ENCODE measurements at regions not wholly inside any gene's neighbourhood (a gene's known extent, or its start where the extent isn't known, plus 50 kb on each side); places are given as distances from the start of the nearest gene placed in this dataset.

DNA sequence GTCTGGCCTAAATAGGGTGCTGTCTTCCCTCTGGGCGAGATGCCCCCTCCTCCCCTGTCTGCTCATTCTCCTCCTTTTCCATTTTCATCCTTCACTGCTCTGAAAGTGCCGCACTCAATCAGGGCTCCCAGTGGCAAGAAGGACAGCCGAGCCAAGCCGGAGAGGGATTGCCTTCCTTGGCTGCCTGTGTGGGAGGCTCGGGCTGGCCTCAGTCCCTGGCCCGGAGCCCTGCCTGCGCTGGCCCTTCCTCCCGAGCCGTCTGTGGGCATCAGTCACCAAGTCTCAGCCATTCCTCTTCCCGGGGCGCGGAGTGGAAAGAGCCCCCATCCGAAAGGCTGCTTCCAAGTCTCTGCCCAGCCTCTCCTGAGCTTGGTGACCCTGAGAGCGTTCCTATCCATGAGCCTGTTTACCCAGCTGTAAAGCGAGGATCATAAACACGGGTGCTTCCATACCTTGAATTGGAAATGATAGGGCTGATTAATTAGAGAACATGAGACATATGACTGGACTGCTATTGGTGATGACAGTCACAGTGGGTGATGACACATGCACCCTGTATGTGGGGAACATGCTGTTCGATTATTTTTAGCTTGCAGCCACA, 59.1 kb upstream of the TLE3 start (continued):
- TF ChIP-seq POLR2A (IDR thresholded peaks at IDR 0.05; ENCODE audit: borderline replicate concordance, extremely low read depth, insufficient read depth, insufficient read length) (no peak), SP1 (IDR thresholded peaks at IDR 0.05; ENCODE audit: low read depth) (no peak), ZNF274 (IDR thresholded peaks at IDR 0.05; ENCODE audit: low read depth, low read length) (no peak), EZH2phosphoT487 (IDR thresholded peaks at IDR 0.05; ENCODE audit: borderline replicate concordance) (no peak), SRF (IDR thresholded peaks at IDR 0.05; ENCODE audit: low read depth) (no peak)
- TF ChIP-seq, protein P1, sequence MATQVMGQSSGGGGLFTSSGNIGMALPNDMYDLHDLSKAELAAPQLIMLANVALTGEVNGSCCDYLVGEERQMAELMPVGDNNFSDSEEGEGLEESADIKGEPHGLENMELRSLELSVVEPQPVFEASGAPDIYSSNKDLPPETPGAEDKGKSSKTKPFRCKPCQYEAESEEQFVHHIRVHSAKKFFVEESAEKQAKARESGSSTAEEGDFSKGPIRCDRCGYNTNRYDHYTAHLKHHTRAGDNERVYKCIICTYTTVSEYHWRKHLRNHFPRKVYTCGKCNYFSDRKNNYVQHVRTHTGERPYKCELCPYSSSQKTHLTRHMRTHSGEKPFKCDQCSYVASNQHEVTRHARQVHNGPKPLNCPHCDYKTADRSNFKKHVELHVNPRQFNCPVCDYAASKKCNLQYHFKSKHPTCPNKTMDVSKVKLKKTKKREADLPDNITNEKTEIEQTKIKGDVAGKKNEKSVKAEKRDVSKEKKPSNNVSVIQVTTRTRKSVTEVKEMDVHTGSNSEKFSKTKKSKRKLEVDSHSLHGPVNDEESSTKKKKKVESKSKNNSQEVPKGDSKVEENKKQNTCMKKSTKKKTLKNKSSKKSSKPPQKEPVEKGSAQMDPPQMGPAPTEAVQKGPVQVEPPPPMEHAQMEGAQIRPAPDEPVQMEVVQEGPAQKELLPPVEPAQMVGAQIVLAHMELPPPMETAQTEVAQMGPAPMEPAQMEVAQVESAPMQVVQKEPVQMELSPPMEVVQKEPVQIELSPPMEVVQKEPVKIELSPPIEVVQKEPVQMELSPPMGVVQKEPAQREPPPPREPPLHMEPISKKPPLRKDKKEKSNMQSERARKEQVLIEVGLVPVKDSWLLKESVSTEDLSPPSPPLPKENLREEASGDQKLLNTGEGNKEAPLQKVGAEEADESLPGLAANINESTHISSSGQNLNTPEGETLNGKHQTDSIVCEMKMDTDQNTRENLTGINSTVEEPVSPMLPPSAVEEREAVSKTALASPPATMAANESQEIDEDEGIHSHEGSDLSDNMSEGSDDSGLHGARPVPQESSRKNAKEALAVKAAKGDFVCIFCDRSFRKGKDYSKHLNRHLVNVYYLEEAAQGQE (IDR thresholded peaks at IDR 0.05; ENCODE audit: low read depth): no peak

DNA sequence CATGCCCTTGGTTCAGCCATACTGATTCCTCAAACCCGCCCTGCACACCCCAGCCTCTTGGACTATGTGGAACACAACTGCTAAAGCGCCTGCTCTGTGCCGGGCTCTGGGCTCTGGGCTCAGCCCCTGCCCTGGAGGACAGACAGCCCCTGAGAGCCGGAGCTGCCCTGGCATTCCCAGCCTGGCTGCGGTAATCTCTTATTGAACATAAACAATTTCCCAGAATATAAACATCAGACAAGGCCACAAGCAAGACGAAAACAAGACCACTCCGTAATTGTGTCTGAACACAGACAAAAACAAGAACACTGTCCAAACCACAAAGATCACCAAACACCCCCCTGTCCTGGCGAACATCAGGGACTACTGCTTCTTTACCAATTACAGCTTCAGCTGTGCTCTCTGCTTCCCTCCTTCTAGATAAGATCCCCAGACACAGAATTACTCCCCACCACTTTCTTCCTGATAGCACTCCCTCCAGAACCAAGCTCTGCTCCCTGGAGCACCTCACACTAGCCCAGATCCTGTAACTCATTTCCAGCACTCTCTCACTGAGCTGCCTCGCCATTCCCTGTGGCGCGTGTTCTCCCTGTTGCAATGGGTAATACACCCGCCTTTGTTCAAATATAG, 57.1 kb upstream of the TLE3 start:
- ChIA-PET POLR2A (no interaction called here), CTCF (no interaction called here), RAD21 (ENCODE audit: low non-redundant PET in 1 of 2, low total read pairs in 2 of 2, uncharacterized antibody in 2 of 2, unreplicated experiment in 2 of 2) (no interaction called here)
- Histone ChIP-seq H2AFZ (ENCODE audit: low read depth, low read length, poor library complexity, severe bottlenecking) (no peak overlapping the region), H3K27ac (ENCODE audit: low read depth, low read length) (no peak overlapping the region), H3K9ac (ENCODE audit: low read length) (no peak overlapping the region), H4K20me1 (ENCODE audit: insufficient read depth) (no peaks in the 10 kb centered on the region), H3K9me2 (ENCODE audit: insufficient read depth) (no peaks in the 10 kb centered on the region), H3K4me1 (ENCODE audit: control insufficient read depth in 1 of 2, insufficient read depth in 2 of 2, low read length in 2 of 2) (peaks cover 0 to 4% of the 10 kb centered on the region in 2 experiments; a peak in 1 of 4 replicates), H3K27me3 (ENCODE audit: insufficient read depth, low read length) (no peaks in the 10 kb centered on the region), H3K79me2 (ENCODE audit: insufficient read depth, low read length) (no peaks in the 10 kb centered on the region), H3K36me3 (ENCODE audit: control insufficient read depth in 1 of 2, insufficient read depth in 2 of 2, low read length in 2 of 2) (no peaks in the 10 kb centered on the region), H3K4me2 (ENCODE audit: low read length) (no peak overlapping the region), H3K9me3 (ENCODE audit: control insufficient read depth in 1 of 2, insufficient read depth in 1 of 2, low read depth in 1 of 2, low read length in 2 of 2) (no peaks in the 10 kb centered on the region), H3K4me3 (replicated peaks in 1 of 2; ENCODE audit: low read depth in 1 of 2, low read length in 2 of 2) (no peak overlapping the region)
- no TSS peak for BruUV-seq (replicated peaks)
- no peak for DNase-seq (ENCODE audit: low read depth, low spot score)
- intact Hi-C loops (cut with micrococcal nuclease): no loop called here
- no peak for ATAC-seq
- TF ChIP-seq ZFX (IDR thresholded peaks at IDR 0.05): no peak
- TF ChIP-seq EZH2phosphoT487 (IDR thresholded peaks at IDR 0.05; ENCODE audit: borderline replicate concordance): no peak
- TF ChIP-seq ZNF274 (IDR thresholded peaks at IDR 0.05; ENCODE audit: low read depth, low read length): no peak
- TF ChIP-seq JUND (IDR thresholded peaks at IDR 0.05): no peak
- TF ChIP-seq YY1 (IDR thresholded peaks at IDR 0.05; ENCODE audit: extremely low read depth, insufficient replicate concordance, low read depth, low read length): no peak
- TF ChIP-seq, protein P2, sequence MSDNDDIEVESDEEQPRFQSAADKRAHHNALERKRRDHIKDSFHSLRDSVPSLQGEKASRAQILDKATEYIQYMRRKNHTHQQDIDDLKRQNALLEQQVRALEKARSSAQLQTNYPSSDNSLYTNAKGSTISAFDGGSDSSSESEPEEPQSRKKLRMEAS (IDR thresholded peaks at IDR 0.05): no peak
- no peak for TF ChIP-seq SIN3A (IDR thresholded peaks at IDR 0.05; ENCODE audit: low read depth)
- no peak for TF ChIP-seq CEBPB (IDR thresholded peaks at IDR 0.05; ENCODE audit: low read depth)
- no peak for TF ChIP-seq CBX3 (IDR thresholded peaks at IDR 0.05; ENCODE audit: low read depth)
- no peak for TF ChIP-seq RAD21 (IDR thresholded peaks at IDR 0.05; ENCODE audit: low read depth)
- TF ChIP-seq FOSL1 (IDR thresholded peaks at IDR 0.05; ENCODE audit: low read depth): no peak
- TF ChIP-seq, protein P1 (IDR thresholded peaks at IDR 0.05; ENCODE audit: low read depth): no peak
- TF ChIP-seq, protein P3, sequence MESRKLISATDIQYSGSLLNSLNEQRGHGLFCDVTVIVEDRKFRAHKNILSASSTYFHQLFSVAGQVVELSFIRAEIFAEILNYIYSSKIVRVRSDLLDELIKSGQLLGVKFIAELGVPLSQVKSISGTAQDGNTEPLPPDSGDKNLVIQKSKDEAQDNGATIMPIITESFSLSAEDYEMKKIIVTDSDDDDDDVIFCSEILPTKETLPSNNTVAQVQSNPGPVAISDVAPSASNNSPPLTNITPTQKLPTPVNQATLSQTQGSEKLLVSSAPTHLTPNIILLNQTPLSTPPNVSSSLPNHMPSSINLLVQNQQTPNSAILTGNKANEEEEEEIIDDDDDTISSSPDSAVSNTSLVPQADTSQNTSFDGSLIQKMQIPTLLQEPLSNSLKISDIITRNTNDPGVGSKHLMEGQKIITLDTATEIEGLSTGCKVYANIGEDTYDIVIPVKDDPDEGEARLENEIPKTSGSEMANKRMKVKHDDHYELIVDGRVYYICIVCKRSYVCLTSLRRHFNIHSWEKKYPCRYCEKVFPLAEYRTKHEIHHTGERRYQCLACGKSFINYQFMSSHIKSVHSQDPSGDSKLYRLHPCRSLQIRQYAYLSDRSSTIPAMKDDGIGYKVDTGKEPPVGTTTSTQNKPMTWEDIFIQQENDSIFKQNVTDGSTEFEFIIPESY (IDR thresholded peaks at IDR 0.05; ENCODE audit: extremely low read depth, insufficient replicate concordance, low read length): no peak
